22Rv1 (cell line): ENCODE measurements at regions not wholly inside any gene's neighbourhood (a gene's known extent, or its start where the extent isn't known, plus 50 kb on each side); places are given as distances from the start of the nearest gene placed in this dataset.

Source experiments
- CTCF ChIP-seq: fragments of 450-650 bp; IDR thresholded peaks from 2 replicates; pipeline ENCODE4 v1.5.1; 2017; ENCODE audit warnings: mild to moderate bottlenecking
- ZFX ChIP-seq: fragments of 450-650 bp; IDR thresholded peaks from 2 replicates; pipeline ENCODE4 v1.6.1; 2017; ENCODE audit warnings: antibody characterized with exemption, borderline replicate concordance

DNA sequence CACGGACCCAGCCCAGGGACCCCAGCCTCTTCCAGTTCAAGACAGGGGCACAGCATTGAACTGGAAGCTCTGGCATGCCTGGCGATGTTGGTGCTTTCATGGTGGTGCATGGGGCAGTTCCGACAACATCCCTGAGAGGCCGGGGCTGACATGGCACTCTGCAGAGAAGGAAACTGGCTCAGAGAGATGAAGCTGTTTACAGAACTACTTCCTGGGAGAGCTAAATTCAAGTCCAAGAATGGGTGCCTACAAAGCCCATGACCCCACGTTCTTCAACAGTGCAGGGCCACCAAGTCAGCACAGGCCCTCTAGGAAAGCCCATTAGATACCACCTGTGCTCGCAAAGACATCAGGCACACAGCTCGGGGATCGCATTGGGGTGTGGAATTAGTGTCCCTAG, 470.9 kb upstream of the MGMT start:
- TF ChIP-seq CTCF (no peak), ZFX (no peak)
